Activated T-helper 17 cell treated with anti-CD3 and anti-CD28 coated beads, Interleukin-2, amount 50 U/mL, for 72 hours (primary cell): ENCODE measurements at regions not wholly inside any gene's neighbourhood (a gene's known extent, or its start where the extent isn't known, plus 50 kb on each side); places are given as distances from the start of the nearest gene placed in this dataset.
"Not testable (repeated sequence)": the region's sequence is repeated elsewhere in the genome, so short reads cannot be mapped to it uniquely, and the experiment has no call there.

ENCODE experiments used
- ATAC-seq: fragments of 150-1000 bp; cut with Tn5 transposase; replicated peaks from 2 replicates; pipeline ENCODE4 v1.10.0; 2021; ENCODE audit warnings: mild to moderate bottlenecking, moderate library complexity
- H3K27ac Mint-ChIP-seq: one replicate; pipeline ENCODE4 v1.8.0; 2022; ENCODE audit warnings: mixed read lengths
- H3K27me3 Mint-ChIP-seq: one replicate; pipeline ENCODE4 v1.8.0; 2022; ENCODE audit warnings: mixed read lengths
- H3K36me3 Mint-ChIP-seq: one replicate; pipeline ENCODE4 v1.8.0; 2022; ENCODE audit warnings: low read depth, mild to moderate bottlenecking, mixed read lengths
- H3K4me1 Mint-ChIP-seq: one replicate; pipeline ENCODE4 v1.8.0; 2022; ENCODE audit warnings: mixed read lengths
- H3K4me3 Mint-ChIP-seq: one replicate; pipeline ENCODE4 v1.8.0; 2022; ENCODE audit warnings: mild to moderate bottlenecking, mixed read lengths
- H3K9me3 Mint-ChIP-seq: one replicate; pipeline ENCODE4 v1.8.0; 2022; ENCODE audit warnings: mixed read lengths

DNA sequence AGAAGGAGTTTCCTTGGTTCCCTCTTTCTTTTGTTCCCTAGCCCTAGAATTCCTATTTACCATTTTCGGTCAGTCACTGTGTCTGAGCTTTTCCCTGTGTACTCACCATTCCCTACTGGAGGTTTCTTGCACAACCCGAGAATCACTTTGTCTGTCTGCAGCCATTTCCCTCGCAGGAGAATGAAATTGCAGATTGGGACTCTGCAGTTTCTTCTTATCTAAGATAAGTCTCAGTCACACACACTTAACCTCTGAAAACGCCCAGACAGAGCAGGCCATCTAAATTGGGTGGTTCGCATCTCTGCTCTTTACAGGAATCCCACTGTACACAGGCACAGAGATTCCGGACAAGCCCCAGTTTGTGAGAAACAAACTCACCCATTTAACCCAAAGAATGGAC, 58.6 kb upstream of the CNTNAP2 start:
- ATAC-seq, result no peak

GRCh38 chr7:146054909-146055308, 61.7 kb upstream of the CNTNAP2 start:
- Mint-ChIP-seq H3K4me3 (no peak overlapping the region), H3K27ac (no peak overlapping the region)
- no peak for ATAC-seq

More for the DNA sequence above, 58.6 kb upstream of the CNTNAP2 start:
- no peaks in the 10 kb centered on the region for H3K36me3 Mint-ChIP-seq
- H3K27ac Mint-ChIP-seq, result no peak overlapping the region
- no peak overlapping the region for H3K4me3 Mint-ChIP-seq
- H3K27me3 Mint-ChIP-seq, result no peaks in the 10 kb centered on the region
- peaks cover 15% of the 10 kb centered on the region for H3K9me3 Mint-ChIP-seq
- no peaks in the 10 kb centered on the region for H3K4me1 Mint-ChIP-seq

GRCh38 chr7:146053492-146053891, 63.1 kb upstream of the CNTNAP2 start:
- Mint-ChIP-seq H3K27me3 (no peaks in the 10 kb centered on the region), H3K36me3 (no peaks in the 10 kb centered on the region)

More at GRCh38 chr7:146054909-146055308, 61.7 kb upstream of the CNTNAP2 start:
- Mint-ChIP-seq H3K9me3 (peaks cover 15% of the 10 kb centered on the region), H3K36me3 (no peaks in the 10 kb centered on the region), H3K27me3 (no peaks in the 10 kb centered on the region), H3K4me1 (no peaks in the 10 kb centered on the region)

DNA sequence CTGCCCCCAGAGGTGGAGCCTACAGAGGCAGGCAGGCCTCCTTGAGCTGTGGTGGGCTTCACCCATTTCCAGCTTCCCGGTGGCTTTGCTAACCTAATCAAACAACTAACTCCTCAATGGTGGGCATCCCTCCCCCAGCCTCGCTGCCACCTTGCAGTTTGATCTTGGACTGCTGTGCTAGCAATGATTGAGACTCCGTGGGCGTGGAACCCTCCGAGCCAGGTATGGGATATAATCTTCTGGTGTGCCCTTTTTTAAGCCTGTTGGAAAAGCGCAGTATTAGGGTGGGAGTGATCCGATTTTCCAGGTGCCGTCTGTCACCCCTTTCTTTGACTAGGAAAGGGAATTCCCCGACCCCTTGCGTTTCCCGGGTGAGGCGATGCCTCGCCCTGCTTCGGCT, 73.3 kb upstream of the CNTNAP2 start:
- H3K36me3 Mint-ChIP-seq, H3K4me1 Mint-ChIP-seq, H3K9me3 Mint-ChIP-seq, H3K27ac Mint-ChIP-seq, H3K4me3 Mint-ChIP-seq, ATAC-seq, H3K27me3 Mint-ChIP-seq: not testable (repeated sequence)

More at GRCh38 chr7:146053492-146053891, 63.1 kb upstream of the CNTNAP2 start:
- no peak overlapping the region for H3K4me3 Mint-ChIP-seq
- H3K4me1 Mint-ChIP-seq, result no peaks in the 10 kb centered on the region
- ATAC-seq, result no peak
- H3K27ac Mint-ChIP-seq, result no peak overlapping the region
- H3K9me3 Mint-ChIP-seq, result peaks cover 15% of the 10 kb centered on the region

DNA sequence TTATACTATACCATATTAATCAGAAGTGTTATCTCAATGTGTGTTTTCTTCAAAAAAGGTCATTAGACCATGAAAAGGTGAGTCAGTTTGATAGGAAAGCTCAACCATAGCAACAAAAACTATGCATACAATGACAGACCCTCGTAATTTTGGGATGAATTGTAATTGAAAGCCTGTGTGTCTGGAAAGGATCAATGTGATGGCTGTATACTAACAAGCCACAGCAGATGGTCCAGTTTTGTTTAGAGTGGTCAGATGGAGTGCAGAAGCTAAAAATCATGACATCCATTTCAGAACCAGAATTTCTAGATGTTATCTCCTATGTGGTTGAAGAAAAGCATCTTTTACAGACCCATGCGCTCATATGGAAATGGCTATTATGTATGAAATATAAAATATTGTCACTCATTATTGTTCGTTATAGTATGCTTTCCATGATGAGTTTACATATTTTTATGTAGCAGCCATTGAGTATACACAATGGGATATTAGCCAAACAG, 88.3 kb upstream of the CNTNAP2 start:
- Mint-ChIP-seq H3K9me3 (no peaks in the 10 kb centered on the region), H3K27me3 (no peaks in the 10 kb centered on the region), H3K27ac (no peak overlapping the region), H3K4me1 (no peaks in the 10 kb centered on the region), H3K36me3 (no peaks in the 10 kb centered on the region), H3K4me3 (no peak overlapping the region)
- ATAC-seq, result no peak

- no peak for ATAC-seq
- H3K36me3 Mint-ChIP-seq, result no peaks in the 10 kb centered on the region
- no peaks in the 10 kb centered on the region for H3K9me3 Mint-ChIP-seq
- H3K4me1 Mint-ChIP-seq, result no peaks in the 10 kb centered on the region
- H3K4me3 Mint-ChIP-seq, result no peak overlapping the region
- no peak overlapping the region for H3K27ac Mint-ChIP-seq
- H3K27me3 Mint-ChIP-seq, result no peaks in the 10 kb centered on the region
These were observed 89.4 kb upstream of the CNTNAP2 start for GRCh38 chr7:146027243-146027642.

GRCh38 chr7:146022776-146023175, 93.8 kb upstream of the CNTNAP2 start:
- no peaks in the 10 kb centered on the region for H3K36me3 Mint-ChIP-seq
- no peaks in the 10 kb centered on the region for H3K4me1 Mint-ChIP-seq
- peaks cover 6% of the 10 kb centered on the region for H3K9me3 Mint-ChIP-seq
- no peak overlapping the region for H3K4me3 Mint-ChIP-seq
- ATAC-seq, result no peak
- no peaks in the 10 kb centered on the region for H3K27me3 Mint-ChIP-seq
- no peak overlapping the region for H3K27ac Mint-ChIP-seq

DNA sequence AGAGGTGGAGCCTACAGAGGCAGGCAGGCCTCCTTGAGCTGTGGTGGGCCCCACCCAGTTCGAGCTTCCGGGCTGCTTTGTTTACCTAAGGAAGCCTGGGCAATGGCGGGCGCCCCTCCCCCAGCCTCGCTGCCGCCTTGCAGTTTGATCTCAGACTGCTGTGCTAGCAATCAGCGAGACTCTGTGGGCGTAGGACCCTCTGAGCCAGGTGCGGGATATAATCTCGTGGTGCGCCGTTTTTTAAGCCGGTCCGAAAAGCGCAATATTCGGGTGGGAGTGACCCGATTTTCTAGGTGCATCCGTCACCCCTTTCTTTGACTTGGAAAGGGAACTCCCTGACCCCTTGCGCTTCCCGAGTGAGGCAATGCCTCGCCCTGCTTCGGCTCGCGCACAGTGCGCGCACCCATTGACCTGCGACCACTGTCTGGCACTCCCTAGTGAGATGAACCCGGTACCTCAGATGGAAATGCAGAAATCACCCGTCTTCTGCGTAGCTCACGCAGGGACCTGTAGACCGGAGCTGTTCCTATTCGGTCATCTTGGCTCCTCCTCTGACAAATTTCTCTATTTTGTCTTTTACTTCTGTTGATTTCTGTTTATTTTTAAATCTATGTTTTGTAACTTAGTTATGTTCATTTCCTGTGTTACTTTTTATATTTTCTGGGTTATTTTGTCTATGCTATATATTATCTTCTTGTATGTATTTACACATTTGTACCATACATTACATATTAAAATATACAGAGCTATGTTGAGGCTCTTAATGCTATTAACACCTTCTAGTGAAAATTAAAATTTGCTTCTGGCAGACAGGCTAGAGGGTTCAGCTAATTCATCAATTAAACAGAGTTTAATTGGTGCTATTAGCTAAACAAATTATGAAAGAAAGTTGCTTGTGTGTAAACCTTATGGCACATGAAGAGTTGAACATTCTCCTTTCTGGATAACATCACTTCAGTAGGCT, 97.3 kb upstream of the CNTNAP2 start:
- H3K27ac Mint-ChIP-seq, H3K9me3 Mint-ChIP-seq, H3K36me3 Mint-ChIP-seq, H3K27me3 Mint-ChIP-seq, H3K4me3 Mint-ChIP-seq, H3K4me1 Mint-ChIP-seq, ATAC-seq: not testable (repeated sequence)

- H3K9me3 Mint-ChIP-seq, H3K27ac Mint-ChIP-seq, H3K4me3 Mint-ChIP-seq, H3K27me3 Mint-ChIP-seq, H3K4me1 Mint-ChIP-seq, ATAC-seq, H3K36me3 Mint-ChIP-seq: not testable (repeated sequence)
These were observed 99.2 kb upstream of the CNTNAP2 start for GRCh38 chr7:146017366-146017765.

DNA sequence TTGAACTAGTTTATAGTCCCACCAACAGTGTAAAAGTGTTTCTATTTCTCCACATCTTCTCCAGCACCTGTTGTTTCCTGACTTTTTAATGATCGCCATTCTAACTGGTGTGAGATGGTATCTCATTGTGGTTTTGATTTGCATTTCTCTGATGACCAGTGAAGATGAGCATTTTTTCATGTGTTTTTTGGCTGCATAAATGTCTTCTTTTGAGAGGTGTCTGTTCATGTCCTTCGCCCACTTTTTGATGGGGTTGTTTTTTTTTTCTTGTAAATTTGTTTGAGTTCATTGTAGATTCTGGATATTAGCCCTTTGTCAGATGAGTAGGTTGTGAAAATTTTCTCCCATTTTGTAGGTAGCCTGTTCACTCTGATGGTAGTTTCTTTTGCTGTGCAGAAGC, 102.4 kb upstream of the CNTNAP2 start:
- not testable (repeated sequence) for H3K27ac Mint-ChIP-seq, H3K36me3 Mint-ChIP-seq, H3K4me3 Mint-ChIP-seq, H3K27me3 Mint-ChIP-seq, H3K4me1 Mint-ChIP-seq, ATAC-seq, H3K9me3 Mint-ChIP-seq

DNA sequence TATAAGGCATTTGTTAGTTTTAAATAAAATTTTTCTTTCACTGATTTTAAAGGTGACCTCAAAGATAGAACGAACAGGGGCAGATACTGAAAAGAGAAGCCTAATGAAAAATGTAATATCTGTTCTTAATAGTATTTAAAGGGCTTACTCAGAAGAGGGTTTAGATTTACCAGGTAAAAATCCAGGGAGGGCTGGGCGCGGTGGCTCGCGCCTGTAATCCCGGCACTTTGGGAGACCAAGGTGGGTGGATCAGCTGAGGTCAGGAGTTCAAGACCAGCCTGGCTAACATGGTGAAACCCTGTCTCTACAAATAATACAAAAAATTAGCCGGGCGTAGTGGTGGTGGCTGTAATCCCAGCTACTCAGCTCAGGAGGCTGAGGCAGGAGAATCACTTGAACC, 108.3 kb upstream of the CNTNAP2 start:
- Mint-ChIP-seq H3K4me1 (no peaks in the 10 kb centered on the region), H3K36me3 (no peaks in the 10 kb centered on the region), H3K27ac (no peak overlapping the region), H3K4me3 (no peak overlapping the region), H3K27me3 (no peaks in the 10 kb centered on the region), H3K9me3 (peaks cover 7% of the 10 kb centered on the region)
- ATAC-seq, result no peak

GRCh38 chr7:146004805-146005204, 111.8 kb upstream of the CNTNAP2 start:
- Mint-ChIP-seq H3K27ac (no peak overlapping the region), H3K27me3 (no peaks in the 10 kb centered on the region), H3K9me3 (peaks cover 3% of the 10 kb centered on the region), H3K4me3 (no peak overlapping the region), H3K36me3 (no peaks in the 10 kb centered on the region), H3K4me1 (no peaks in the 10 kb centered on the region)
- no peak for ATAC-seq

DNA sequence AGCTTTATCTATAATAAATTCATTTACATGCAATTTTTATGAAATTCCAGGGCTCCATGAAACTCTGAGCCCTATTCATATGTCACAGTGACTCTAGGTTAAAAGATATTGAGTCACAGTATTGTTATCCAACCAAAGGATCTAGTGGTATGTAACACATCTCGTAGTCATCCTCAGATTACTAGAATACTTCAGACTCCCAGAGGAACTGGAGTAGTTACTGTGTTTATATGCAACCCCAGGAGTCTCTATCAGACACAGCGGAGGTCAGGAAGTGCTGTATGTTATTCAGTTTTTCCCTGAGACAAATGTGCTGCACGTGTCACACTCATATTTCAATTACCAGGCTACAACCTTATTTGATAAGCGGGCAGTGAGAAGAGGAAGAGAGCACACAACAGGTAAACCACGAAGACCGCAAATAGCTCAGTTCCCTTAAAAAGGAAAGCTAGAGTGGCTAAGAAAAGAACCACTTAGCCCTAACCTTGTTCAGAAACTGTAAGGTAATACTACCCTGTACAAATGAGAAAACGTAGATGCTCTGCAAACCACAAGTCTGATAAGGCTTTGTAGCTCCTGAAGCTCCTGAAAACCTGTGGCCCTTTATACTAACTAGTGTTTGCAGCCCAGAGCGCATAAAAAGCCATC, 114.0 kb upstream of the CNTNAP2 start:
- peaks cover 3% of the 10 kb centered on the region for H3K9me3 Mint-ChIP-seq
- no peak overlapping the region for H3K4me3 Mint-ChIP-seq
- no peaks in the 10 kb centered on the region for H3K27me3 Mint-ChIP-seq
- ATAC-seq, result no peak
- no peak overlapping the region for H3K27ac Mint-ChIP-seq
- no peaks in the 10 kb centered on the region for H3K36me3 Mint-ChIP-seq
- no peaks in the 10 kb centered on the region for H3K4me1 Mint-ChIP-seq

DNA sequence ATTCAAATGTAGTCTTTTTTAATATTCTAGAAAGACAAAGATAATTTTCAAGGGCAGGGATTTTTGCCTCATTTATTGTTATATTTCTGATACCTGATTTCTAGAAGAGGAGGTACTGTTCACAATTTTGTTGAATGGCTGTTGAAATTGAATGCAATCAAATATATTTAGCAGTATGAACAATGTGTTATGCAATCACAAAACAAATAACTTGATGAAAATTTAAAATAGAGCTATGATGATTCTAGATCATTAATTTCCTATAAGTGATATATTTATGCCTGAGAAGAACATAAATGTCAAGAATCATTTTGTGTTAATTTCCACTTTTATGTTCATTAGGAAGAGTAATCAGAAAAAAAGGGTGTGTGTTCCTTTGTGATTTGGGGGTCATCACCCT, 114.6 kb upstream of the CNTNAP2 start:
- H3K36me3 Mint-ChIP-seq, result no peaks in the 10 kb centered on the region
- no peak overlapping the region for H3K27ac Mint-ChIP-seq
- H3K27me3 Mint-ChIP-seq, result no peaks in the 10 kb centered on the region
- H3K9me3 Mint-ChIP-seq, result peaks cover 3% of the 10 kb centered on the region
- H3K4me3 Mint-ChIP-seq, result no peak overlapping the region
- no peaks in the 10 kb centered on the region for H3K4me1 Mint-ChIP-seq
- ATAC-seq, result no peak

- no peak overlapping the region for H3K27ac Mint-ChIP-seq
- H3K4me1 Mint-ChIP-seq, result no peaks in the 10 kb centered on the region
- H3K4me3 Mint-ChIP-seq, result no peak overlapping the region
- H3K36me3 Mint-ChIP-seq, result no peaks in the 10 kb centered on the region
- peaks cover 3% of the 10 kb centered on the region for H3K9me3 Mint-ChIP-seq
- no peak for ATAC-seq
- H3K27me3 Mint-ChIP-seq, result no peaks in the 10 kb centered on the region
These were observed 115.7 kb upstream of the CNTNAP2 start for GRCh38 chr7:146000882-146001281.
